ENCODE measurements at regions not wholly inside any gene's neighbourhood (a gene's known extent, or its start where the extent isn't known, plus 50 kb on each side); places are given as distances from the start of the nearest gene placed in this dataset.

DNA sequence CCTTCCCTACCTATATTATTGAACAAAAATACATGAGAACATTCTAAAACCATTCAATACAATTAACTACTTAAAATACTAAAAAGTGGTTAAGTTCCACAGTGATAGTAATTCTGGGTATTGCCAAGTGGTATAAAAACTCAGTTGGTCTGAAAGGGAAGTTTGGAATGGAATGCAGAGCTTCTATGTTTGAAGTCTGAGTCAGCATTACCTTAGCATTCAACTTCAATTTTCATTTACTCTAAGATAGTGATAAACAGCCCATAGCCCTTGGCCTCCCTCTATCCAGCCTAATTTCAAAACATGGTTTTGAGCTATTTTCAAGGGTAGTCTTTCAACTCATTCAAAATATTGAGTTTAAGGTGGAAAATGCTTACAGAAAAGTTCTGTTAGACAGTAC lies 140.4 kb upstream of the ASCC3 start:
- TF ChIP-seq, protein P1, sequence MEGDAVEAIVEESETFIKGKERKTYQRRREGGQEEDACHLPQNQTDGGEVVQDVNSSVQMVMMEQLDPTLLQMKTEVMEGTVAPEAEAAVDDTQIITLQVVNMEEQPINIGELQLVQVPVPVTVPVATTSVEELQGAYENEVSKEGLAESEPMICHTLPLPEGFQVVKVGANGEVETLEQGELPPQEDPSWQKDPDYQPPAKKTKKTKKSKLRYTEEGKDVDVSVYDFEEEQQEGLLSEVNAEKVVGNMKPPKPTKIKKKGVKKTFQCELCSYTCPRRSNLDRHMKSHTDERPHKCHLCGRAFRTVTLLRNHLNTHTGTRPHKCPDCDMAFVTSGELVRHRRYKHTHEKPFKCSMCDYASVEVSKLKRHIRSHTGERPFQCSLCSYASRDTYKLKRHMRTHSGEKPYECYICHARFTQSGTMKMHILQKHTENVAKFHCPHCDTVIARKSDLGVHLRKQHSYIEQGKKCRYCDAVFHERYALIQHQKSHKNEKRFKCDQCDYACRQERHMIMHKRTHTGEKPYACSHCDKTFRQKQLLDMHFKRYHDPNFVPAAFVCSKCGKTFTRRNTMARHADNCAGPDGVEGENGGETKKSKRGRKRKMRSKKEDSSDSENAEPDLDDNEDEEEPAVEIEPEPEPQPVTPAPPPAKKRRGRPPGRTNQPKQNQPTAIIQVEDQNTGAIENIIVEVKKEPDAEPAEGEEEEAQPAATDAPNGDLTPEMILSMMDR (IDR thresholded peaks at IDR 0.05): no peak
- no peak for TF ChIP-seq EZH2 (IDR thresholded peaks at IDR 0.05; ENCODE audit: borderline replicate concordance, insufficient read depth, low read depth, low read length, poor library complexity, severe bottlenecking)

Measured in B cell (primary cell).